D721Med (cell line): ENCODE measurements at regions not wholly inside any gene's neighbourhood (a gene's known extent, or its start where the extent isn't known, plus 50 kb on each side); places are given as distances from the start of the nearest gene placed in this dataset.

Source experiments
- DNase-seq: peaks from one replicate; pipeline ENCODE4 v3.0.0; 2011; ENCODE audit warnings: low spot score; ENCODE audit not compliant: insufficient read length
- FAIRE-seq: peaks from 2 replicates; lab custom pipeline; 2011; peaks lifted over from hg19 to GRCh38; lab: Jason Lieb, UNC
- TF ChIP-seq, protein P1 (sequence below): IDR thresholded peaks from 2 replicates; pipeline ENCODE4 v1.5.1; 2012; ENCODE audit warnings: mild to moderate bottlenecking, control low read depth; ENCODE audit not compliant: insufficient read depth; ENCODE audit errors: missing control alignments

DNA sequence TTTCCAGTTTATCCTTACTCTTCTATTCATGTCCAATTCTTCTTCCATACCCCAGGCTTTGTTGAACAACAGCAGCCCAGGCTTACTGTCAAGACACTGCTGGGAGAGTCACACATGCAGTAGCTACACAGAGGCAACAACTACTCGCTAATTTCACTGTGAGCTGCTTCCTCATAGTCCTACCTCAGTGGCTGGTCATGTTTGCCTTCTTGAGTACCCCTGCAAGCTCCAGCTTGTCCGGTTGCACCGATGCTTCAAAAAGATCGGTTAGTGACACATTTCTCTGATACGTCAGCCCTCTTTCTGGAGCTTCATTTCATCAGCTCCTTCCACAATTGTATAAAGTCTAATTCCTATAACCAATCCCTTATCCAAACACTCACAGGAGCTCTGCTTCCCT is 246.7 kb upstream of the NFIA start:
- TF ChIP-seq, protein P1, sequence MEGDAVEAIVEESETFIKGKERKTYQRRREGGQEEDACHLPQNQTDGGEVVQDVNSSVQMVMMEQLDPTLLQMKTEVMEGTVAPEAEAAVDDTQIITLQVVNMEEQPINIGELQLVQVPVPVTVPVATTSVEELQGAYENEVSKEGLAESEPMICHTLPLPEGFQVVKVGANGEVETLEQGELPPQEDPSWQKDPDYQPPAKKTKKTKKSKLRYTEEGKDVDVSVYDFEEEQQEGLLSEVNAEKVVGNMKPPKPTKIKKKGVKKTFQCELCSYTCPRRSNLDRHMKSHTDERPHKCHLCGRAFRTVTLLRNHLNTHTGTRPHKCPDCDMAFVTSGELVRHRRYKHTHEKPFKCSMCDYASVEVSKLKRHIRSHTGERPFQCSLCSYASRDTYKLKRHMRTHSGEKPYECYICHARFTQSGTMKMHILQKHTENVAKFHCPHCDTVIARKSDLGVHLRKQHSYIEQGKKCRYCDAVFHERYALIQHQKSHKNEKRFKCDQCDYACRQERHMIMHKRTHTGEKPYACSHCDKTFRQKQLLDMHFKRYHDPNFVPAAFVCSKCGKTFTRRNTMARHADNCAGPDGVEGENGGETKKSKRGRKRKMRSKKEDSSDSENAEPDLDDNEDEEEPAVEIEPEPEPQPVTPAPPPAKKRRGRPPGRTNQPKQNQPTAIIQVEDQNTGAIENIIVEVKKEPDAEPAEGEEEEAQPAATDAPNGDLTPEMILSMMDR: no peak
- no peak for DNase-seq
- FAIRE-seq: no peak

DNA sequence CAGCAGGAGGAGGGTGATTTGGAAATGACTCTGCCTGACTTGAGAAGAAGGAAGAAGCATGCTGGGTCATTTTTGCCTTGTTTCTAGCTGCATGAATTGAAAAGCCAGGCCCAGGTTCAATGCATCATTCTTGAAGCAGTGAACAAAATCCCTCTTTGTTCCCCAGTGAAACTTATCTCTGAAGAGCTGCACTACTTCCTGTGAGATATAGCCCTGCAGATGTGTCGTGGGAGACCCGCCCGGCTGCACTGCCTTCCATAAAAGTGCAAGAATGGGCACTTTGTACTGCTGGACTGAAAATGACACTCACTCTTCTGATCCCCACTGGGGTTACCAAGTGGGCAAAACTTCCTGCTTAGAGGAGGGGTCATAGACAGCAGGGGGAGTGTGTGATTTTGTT is 249.2 kb upstream of the NFIA start:
- FAIRE-seq (no peak), DNase-seq (no peak)
- TF ChIP-seq, protein P1: no peak

DNA sequence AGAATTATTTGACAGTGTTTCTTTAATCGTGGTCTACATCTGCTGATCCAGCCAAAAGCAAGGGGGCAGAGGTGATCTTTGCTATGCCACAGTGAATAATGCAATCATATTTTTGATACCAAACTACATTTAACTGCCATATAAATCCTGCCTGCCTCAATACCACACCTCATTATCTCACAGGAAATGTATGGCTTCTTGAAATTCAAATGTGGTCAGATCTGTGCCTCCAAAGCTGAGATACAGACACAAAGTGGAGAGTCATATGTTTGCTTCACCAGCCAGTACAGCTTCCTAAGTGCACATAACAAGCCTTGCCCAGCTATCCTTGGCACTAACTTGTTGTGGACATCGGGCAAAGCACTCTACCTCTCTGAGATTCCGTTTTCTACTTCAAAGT is 250.0 kb upstream of the NFIA start:
- DNase-seq (no peak), FAIRE-seq (no peak)
- TF ChIP-seq, protein P1: no peak

DNA sequence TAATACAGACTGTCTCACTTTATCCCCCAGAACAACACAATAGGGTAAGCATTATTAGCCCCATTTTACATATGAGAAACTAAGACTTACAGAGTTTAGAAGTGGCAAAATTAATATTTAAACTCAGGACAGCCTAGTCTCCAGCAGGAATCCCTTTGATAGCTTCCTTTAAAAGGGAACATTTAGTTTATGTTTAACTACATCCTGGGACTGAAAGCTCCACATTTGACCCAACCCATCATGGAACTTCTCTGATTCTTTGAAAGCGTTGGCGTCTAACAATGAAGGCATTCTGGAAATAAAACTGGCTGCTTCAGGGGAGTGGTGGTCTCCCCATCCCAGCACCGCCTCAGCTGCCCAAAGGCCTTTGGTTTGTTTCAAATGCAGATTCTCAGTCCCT is 250.6 kb upstream of the NFIA start:
- TF ChIP-seq, protein P1: no peak
- no peak for DNase-seq
- FAIRE-seq: no peak

DNA sequence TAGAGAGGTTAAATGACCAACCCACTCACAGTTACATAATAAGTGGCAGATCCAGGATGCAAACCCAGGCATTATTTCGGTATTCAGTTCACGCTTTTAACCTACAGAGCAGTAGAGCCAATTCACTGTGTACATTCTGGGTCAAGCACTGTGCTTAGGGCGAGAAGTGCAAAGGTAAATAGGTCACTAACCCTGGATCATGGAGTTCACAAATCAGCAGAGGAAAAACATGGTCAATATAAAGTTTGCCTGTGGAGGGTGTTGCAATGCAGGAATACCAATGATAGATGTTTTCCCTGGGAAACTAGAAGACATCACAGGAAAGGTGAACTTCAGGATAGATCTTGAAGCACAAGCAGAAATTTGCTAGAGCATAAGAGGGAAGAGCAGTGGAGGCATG is 253.4 kb upstream of the NFIA start:
- DNase-seq: no peak
- FAIRE-seq: no peak
- TF ChIP-seq, protein P1: no peak

DNA sequence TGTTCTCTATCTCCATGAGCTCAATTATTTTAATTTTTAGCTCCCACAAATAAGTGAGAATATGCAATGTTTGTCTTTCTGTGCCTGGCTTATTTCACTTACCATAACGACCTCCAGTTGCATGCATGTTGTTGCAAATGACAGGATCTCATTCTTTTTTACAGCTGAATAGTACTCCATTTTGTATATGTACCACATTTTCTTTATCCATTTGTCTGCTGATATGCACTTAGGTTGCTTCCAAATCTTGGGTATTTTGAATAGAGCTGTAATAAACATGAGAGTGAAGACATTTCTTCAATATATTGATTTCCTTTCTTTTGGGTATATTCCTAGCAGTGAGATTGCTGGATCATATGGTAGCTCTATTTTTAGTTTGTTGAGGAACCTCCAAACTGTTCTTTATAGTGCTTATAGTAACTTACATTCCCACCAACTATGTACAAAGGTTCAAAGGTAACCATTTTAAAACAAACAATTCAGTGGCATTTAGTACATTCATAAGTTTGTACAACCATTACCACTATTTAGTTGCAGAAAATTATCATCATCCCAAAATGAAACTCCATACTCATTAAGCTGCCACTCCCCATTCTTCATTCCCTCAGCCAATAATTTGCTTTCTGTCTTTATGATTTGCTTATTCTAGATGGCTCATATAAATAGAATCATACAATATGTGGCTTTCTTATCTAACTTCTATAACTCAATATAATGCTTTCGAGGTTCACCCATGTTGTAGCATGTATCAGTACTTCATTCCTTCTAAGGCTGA is 255.9 kb upstream of the NFIA start:
- DNase-seq: no peak
- FAIRE-seq: no peak
- TF ChIP-seq, protein P1: no peak

DNA sequence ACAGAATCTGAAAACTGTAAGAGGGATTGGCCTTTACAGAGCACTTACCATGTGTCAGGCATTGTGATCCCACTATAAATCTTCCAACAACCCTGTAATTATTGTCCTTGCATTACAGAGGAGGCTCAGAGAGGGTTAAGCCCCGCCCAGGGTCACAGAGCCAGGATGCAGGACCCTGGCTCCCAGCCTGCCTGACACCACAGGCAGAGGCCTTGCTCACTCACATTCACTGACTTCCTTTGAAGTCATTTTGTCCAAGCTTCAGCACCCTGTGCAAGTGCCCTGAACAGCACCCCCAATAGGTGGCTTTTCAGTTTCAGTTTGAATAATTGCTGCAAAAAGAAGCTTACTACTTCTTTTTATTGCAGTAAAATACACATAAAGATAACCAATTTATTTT is 256.8 kb upstream of the NFIA start:
- no peak for FAIRE-seq
- no peak for DNase-seq

More for the DNA sequence above, 256.8 kb upstream of the NFIA start:
- TF ChIP-seq, protein P1: no peak
